Middle frontal gyrus (tissue), 1 donor: ENCODE measurements at regions not wholly inside any gene's neighbourhood (a gene's known extent, or its start where the extent isn't known, plus 50 kb on each side); places are given as distances from the start of the nearest gene placed in this dataset.

Source experiments
- DNase-seq: peaks from one replicate; pipeline ENCODE4 v3.0.0-alpha.2; 2015; ENCODE audit warnings: low spot score; ENCODE audit errors: extremely low spot score

DNA sequence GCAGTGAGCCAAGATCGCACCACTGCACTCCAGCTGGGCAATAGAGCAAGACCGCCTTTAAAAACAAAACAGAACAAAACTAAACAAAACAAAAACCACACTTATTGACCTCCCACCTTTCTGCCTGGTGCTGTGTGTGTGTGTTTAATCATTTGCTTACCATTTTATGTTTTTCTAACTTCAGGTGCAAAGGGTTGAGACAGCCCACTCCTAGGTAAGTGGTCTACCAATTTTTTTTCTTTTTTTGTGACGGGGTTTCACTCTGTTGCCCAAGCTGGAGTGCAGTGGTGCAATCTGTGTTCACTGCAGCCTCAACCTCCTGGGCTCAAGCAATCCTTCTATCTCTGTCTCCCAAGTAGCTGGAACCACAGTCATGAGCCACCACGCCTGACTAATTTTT, 65.8 kb downstream of the SALL1 start:
- no peak for DNase-seq

GRCh38 chr16:51084074-51084928, 66.8 kb downstream of the SALL1 start:
- no peak for DNase-seq

DNA sequence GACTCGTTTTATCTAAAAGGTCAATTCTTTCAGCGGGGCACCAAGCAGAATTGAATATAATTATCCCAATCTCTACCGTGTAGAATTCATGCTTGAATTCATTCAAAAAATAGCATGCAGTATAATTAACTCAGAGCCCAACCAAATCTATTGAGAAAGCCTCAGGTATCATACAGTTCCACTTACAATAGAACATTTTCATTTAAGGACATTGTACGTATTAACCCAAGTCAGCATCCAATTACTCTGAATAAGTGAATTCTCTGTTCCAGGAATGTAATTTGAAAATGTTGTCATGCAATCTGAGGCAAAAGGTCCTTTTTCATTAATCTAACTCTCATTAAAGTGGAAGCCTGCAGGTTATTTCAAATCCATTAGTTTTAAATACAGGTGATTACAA, 78.5 kb downstream of the SALL1 start:
- DNase-seq, result no peak

- no peak for DNase-seq
These were observed 79.7 kb downstream of the SALL1 start for GRCh38 chr16:51071326-51071725.

GRCh38 chr16:51067352-51067751, 83.7 kb downstream of the SALL1 start:
- no peak for DNase-seq

DNA sequence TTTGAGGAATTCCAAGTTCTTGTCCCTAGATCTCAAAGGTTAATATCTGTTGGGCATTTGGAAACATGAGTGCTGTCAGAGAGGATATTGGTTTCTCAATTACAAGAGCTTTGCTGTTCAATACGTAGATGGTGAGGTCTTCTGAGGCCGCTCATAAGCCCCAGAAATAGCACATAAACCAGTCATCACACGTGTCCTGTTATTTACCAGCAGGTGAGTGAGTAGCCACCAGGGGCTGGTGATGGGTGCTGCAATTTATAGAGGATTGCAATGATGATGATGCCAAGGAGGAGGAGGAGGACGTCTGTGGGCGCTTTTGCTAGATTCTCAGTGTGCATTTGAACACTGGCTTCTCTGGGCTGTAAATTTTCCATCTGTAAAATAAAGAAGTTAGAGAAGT, 89.0 kb downstream of the SALL1 start:
- no peak for DNase-seq

- DNase-seq, result no peak
These were observed 89.7 kb downstream of the SALL1 start for GRCh38 chr16:51061328-51061727.

DNA sequence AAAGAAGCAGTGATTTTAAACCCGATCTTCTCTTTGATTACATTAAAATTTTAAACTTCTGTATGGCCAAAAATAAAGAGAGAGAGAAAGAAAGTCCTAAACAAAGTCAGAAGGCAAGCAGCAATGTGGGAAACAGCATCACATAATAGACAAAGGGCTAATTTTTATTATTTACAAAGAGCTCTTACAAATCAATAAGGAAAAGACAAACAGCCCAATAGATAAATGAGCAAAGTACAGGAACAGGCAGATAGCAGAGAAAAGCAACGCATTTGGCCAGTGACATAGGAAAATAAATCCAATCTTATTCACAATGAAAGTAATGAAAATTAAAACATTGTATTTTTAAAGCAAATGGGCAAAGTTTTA, 93.1 kb downstream of the SALL1 start:
- DNase-seq, result no peak

DNA sequence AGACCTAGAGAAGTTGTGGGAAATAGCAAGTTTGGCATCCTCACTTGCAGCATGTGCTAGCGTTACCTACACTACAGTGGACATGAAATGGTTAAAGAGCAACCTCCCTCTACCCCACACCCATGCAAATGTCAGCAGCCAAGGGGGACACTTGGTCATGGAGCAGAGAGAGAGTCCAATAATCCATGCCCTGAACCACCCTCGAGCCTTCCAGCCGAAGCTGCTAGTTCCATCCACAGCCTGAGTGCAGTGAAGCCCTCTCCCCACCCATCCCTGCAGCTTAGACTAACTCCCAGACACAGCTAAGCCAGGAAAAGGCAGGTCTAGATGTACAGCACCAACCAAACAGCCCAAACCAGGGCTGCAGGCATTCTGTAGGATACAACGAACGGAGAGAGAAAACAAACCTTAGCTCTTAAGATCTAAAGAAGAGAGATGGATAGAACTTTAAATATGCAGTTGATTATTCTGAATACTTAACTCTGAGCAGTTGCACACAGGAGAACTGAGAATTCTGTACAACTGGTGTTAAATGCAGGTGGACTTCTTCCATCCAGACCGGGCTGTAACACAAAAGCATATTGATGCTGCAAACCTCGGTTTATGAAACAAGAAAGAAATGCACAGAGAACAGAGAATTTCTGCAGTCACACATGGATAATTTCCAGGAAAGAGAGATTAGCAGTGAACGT, 93.8 kb downstream of the SALL1 start:
- no peak for DNase-seq

GRCh38 chr16:51056331-51056730, 94.7 kb downstream of the SALL1 start:
- no peak for DNase-seq

DNA sequence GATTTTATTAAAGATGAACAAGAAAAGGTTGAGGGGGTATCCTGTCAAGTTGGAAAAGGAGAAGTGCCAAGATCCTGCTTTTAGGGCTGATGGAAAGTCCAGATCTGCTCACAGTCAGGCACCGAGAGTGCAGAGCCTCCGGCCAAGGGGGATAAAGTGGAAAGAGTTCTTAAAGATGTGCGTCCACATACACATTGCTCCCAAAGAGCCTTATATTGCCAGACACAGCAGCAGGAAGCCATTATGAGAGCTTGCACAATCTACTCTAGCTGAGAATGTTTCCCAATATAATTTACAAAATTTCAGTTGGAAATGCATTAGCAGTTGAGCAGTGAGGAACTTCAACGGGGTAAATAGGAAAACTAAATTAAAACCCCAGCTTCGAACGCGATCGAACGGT, 95.6 kb downstream of the SALL1 start:
- DNase-seq, result no peak

DNA sequence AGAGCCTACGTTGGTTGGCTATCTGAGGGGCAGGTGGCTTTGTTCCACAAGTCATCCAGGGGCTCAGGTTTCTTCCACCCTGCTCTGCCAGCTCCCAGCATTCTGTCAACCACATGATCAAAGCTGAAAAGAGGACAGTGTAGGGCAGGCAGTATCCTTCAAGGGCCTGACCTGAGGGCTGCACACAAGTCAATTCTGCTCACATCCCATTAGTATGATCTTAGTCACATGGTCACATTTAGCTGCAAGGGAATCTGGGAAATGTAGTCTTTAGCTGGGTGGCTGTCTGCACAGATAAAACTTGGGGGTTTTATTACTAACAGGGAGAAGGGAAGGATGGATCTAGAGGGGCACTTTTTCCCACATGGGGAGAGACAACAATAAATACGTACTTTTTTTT, 97.3 kb downstream of the SALL1 start:
- DNase-seq, result no peak

DNA sequence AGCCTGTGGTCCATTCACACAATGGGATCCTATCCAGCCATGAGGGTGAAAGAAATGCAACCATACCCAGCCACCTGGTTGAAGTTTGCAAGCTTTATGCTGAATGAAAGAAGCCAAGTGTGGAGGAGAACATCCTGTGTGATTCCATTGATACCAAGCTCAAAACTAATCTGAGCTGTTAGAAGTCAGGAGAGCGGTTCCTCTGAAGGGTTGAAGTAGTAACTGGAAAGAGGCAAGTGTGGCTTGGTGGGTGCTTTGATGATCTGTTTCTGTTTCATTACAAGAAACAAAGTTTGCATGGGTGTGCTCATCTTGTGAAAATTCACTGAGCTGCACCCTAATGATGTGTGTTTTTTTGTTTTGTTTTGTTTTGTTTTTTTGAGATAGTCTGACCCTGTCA, 99.4 kb downstream of the SALL1 start:
- no peak for DNase-seq

DNA sequence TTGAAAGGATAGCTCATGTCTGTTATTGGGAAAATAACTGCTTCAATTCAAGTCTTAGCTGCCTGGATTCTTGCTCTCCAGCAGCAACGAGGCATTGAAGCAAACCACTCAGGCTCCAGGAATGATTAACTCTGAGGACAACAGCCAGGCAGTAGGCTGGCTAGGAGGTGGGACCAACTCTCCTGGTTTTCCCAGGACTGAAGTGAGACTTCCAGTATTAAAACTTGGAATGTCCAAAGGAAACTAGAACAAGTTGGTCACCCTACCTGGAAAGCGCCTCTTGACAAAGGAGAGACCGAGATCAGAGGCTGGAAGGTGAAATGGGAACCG, 100.7 kb downstream of the SALL1 start:
- no peak for DNase-seq

GRCh38 chr16:51049678-51050376, 101.2 kb downstream of the SALL1 start:
- DNase-seq, result no peak

GRCh38 chr16:51049276-51049675, 101.8 kb downstream of the SALL1 start:
- no peak for DNase-seq

DNA sequence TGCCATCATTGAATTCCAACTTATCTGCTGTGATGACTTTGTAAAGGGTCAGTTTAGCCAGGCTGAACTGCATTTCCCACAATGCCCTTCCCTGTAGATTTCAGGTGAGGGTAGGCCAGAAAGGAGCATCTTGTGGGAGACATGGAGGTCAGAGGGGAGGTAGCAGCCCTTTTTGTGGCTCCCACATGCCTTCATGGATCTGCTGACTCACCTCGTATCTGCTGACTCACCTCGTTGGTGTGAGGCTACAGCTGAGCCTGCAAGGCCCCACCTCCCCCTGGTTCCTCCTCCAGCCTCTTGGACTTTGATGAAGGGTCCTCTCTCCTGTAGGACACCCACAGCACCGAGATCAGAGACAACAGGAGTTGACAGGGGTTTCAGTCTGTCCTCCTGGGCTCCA, 102.5 kb downstream of the SALL1 start:
- no peak for DNase-seq

DNA sequence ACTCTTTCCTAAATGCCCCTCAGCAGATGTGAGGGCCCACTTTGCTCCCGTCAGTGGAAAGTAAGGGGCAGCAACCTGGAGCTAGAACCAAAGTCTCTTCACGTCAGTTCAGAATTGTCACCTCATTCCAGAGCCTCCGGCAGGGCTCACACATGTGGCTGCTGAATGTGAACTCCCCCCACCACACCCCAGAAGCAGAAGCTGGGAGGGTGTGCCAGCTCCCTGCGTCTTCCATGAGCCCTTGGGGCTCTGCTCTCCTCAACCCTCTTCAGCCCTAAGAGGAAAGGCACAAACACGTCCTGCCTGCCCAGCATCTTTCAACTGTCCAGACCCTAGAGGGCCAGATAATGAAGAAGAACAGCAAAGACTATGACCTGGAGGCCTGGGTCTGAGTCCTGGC, 105.3 kb downstream of the SALL1 start:
- DNase-seq, result no peak

- DNase-seq, result no peak
These were observed 105.9 kb downstream of the SALL1 start for GRCh38 chr16:51045186-51045585.

- DNase-seq, result no peak
These were observed 109.5 kb downstream of the SALL1 start for GRCh38 chr16:51041546-51041945.

- no peak for DNase-seq
These were observed 110.4 kb downstream of the SALL1 start for GRCh38 chr16:51040637-51041036.

DNA sequence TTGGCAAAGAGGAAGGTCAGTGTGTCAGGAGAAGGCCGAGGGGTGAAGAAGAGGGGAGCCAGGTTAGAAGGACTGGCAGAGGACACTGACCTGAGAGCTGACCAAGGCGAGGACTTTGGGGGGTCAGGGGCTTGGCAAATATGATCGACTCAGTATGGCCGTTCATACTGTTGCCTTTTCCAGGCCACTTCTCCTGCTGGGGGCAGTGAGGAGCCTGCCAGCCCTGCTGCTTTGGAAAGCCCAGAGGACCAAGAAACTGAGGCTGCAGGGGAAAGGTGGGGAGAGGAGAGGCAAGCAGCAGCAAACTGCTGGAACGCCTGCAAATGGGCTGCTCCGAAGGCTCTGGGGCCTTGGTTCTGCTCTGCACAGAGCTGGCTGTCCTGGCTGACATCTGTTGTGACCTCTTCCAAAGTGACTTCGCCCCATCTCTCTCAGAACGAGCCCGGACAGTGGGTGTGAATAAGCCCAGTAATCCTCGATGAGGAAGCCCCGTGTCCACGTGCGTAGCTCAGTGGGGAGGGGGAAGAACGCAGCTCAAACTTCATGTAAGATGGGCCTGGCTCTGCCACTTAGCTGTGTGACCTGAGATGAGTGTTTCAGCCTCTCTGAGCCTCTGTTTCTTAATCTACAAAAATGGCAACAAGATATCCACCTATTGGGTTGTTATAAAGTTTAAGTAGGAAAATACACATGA, 111.3 kb downstream of the SALL1 start:
- DNase-seq, result no peak
